Endodermal cell (in vitro differentiated cells): ENCODE measurements at regions not wholly inside any gene's neighbourhood (a gene's known extent, or its start where the extent isn't known, plus 50 kb on each side); places are given as distances from the start of the nearest gene placed in this dataset.
"Not testable (repeated sequence)": the region's sequence is repeated elsewhere in the genome, so short reads cannot be mapped to it uniquely, and the experiment has no call there.

Source experiments
- DNase-seq: peaks from one replicate; pipeline ENCODE4 v3.0.0-alpha.2; 2017
- H3K27ac ChIP-seq: 2 replicates; pipeline ENCODE4 v1.5.1; 2013; ENCODE audit warnings: mild to moderate bottlenecking, low read depth, low read length, moderate library complexity
- H3K27me3 ChIP-seq: 2 replicates; pipeline ENCODE4 v1.6.1; 2013; ENCODE audit warnings: mild to moderate bottlenecking, low read length, moderate library complexity; ENCODE audit not compliant: insufficient read depth, control insufficient read depth, poor library complexity, severe bottlenecking
- H3K36me3 ChIP-seq: 2 replicates; pipeline ENCODE4 v1.7.0; 2013; ENCODE audit warnings: mild to moderate bottlenecking, low read length, moderate library complexity; ENCODE audit not compliant: control insufficient read depth, insufficient read depth
- H3K4me1 ChIP-seq: one replicate; pipeline ENCODE4 v1.7.0; 2013; ENCODE audit warnings: low read length; ENCODE audit not compliant: control insufficient read depth, insufficient read depth
- H3K4me3 ChIP-seq: 2 replicates; pipeline ENCODE4 v1.5.1; 2013; ENCODE audit warnings: mild to moderate bottlenecking, low read length, moderate library complexity
- H3K9ac ChIP-seq: 2 replicates; pipeline ENCODE4 v1.6.1; 2013; ENCODE audit warnings: mild to moderate bottlenecking, low read length, moderate library complexity; ENCODE audit not compliant: poor library complexity, severe bottlenecking; ENCODE audit errors: extremely low read depth
- H3K9me3 ChIP-seq: 2 replicates; pipeline ENCODE4 v1.6.1; 2013; ENCODE audit warnings: mild to moderate bottlenecking, low read length, moderate library complexity; ENCODE audit not compliant: control insufficient read depth
- H3K27ac Mint-ChIP-seq: 2 replicates; pipeline ENCODE4 v1.8.0; 2020; ENCODE audit warnings: mixed read lengths
- H3K27me3 Mint-ChIP-seq: 2 replicates; pipeline ENCODE4 v1.8.0; 2021; ENCODE audit warnings: mild to moderate bottlenecking, mixed read lengths; ENCODE audit not compliant: insufficient read depth
- H3K36me3 Mint-ChIP-seq: 2 replicates; pipeline ENCODE4 v1.8.0; 2020; ENCODE audit warnings: low read depth, mixed read lengths
- H3K4me1 Mint-ChIP-seq: 2 replicates; pipeline ENCODE4 v1.8.0; 2020; ENCODE audit warnings: mixed read lengths
- H3K4me3 Mint-ChIP-seq: 2 replicates; pipeline ENCODE4 v1.8.0; 2020; ENCODE audit warnings: mild to moderate bottlenecking, moderate library complexity, mixed read lengths
- H3K9me3 Mint-ChIP-seq: 2 replicates; pipeline ENCODE4 v1.8.0; 2020; ENCODE audit warnings: mild to moderate bottlenecking, mixed read lengths
- CTCF ChIP-seq: fragments of 200-600 bp; sonication (generic); conservative IDR thresholded peaks from 2 replicates; pipeline ENCODE4 v1.5.0; 2021; ENCODE audit warnings: antibody characterized with exemption, mild to moderate bottlenecking
- WGBS, 2 experiments: methylation state at CpG; one replicate each; pipeline versions ENCODE4 v1.1.5 to v1.1.7; 2013; ENCODE audit warnings: missing lambda C conversion rate in 2 of 2, mixed read lengths in 1 of 2; ENCODE audit not compliant: insufficient coverage in 1 of 2, insufficient read length in 1 of 2; 5-methylcytosine and 5-hydroxymethylcytosine counted together

GRCh38 chr4:184961660-184962059, 56.6 kb upstream of the HELT start:
- H3K27ac Mint-ChIP-seq: no peak overlapping the region
- no peak overlapping the region for H3K9ac ChIP-seq
- H3K4me3 ChIP-seq: no peak overlapping the region
- peaks cover 4% of the 10 kb centered on the region for H3K36me3 Mint-ChIP-seq
- no peak overlapping the region for H3K27ac ChIP-seq
- H3K9me3 Mint-ChIP-seq: peaks cover 10% of the 10 kb centered on the region
- no peaks in the 10 kb centered on the region for H3K27me3 ChIP-seq
- H3K4me1 Mint-ChIP-seq: no peaks in the 10 kb centered on the region
- H3K36me3 ChIP-seq: no peaks in the 10 kb centered on the region
- H3K9me3 ChIP-seq: no peaks in the 10 kb centered on the region
- 75 to 79% methylated on average over 5 to 8 of the region's 8 CpGs for WGBS, 2 experiments
- H3K4me3 Mint-ChIP-seq: no peak overlapping the region
- no peak for TF ChIP-seq CTCF
- peaks cover 3% of the 10 kb centered on the region for H3K27me3 Mint-ChIP-seq
- H3K4me1 ChIP-seq: no peaks in the 10 kb centered on the region
- no peak for DNase-seq

DNA sequence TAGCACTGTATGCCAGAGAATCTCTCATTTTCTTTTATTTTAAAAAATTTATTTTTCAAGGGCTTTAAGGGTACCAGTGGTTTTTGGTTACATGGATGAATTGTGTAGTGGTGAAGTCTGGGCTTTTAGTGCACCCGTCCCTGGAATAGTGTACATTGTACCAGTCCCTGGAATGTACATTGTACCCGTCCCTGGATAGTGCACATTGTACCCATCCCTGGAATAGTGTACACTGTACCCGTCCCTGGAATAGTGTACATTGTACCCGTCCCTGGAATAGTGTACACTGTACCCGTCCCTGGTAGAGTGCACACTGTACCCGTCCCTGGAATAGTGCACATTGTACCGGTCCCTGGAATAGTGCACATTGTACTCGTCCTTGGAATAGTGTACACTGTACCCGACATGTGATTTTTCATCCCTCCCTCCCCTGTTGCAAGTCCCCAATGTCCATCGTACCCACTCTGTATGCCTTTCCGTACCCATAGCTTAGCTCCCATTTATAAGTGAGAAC, 56.1 kb upstream of the HELT start:
- WGBS, 2 experiments: 80 to 87% methylated on average over 3 to 8 of the region's 11 CpGs
- no peak overlapping the region for H3K4me3 ChIP-seq
- TF ChIP-seq CTCF: no peak
- H3K27me3 ChIP-seq: no peaks in the 10 kb centered on the region
- no peak overlapping the region for H3K9ac ChIP-seq
- Mint-ChIP-seq H3K27me3 (peaks cover 3% of the 10 kb centered on the region), H3K27ac (no peak overlapping the region), H3K4me3 (no peak overlapping the region), H3K36me3 (peaks cover 4% of the 10 kb centered on the region), H3K4me1 (no peaks in the 10 kb centered on the region), H3K9me3 (peaks cover 10% of the 10 kb centered on the region)
- DNase-seq: no peak
- H3K27ac ChIP-seq: no peak overlapping the region
- H3K4me1 ChIP-seq: no peaks in the 10 kb centered on the region
- H3K9me3 ChIP-seq: no peaks in the 10 kb centered on the region
- no peaks in the 10 kb centered on the region for H3K36me3 ChIP-seq

- not testable (repeated sequence) for H3K27ac Mint-ChIP-seq, H3K4me3 Mint-ChIP-seq, H3K36me3 Mint-ChIP-seq, DNase-seq, H3K27ac ChIP-seq, H3K4me3 ChIP-seq, H3K9ac ChIP-seq, H3K27me3 ChIP-seq, H3K36me3 ChIP-seq, H3K4me1 ChIP-seq, H3K9me3 ChIP-seq, H3K4me1 Mint-ChIP-seq, H3K27me3 Mint-ChIP-seq
- H3K9me3 Mint-ChIP-seq: peaks cover 25% of the 10 kb centered on the region
- 54 to 76% methylated on average over 4 to 9 of the region's 50 CpGs for WGBS, 2 experiments
Measured at GRCh38 chr4:184965230-184966050, 52.9 kb upstream of the HELT start.

DNA sequence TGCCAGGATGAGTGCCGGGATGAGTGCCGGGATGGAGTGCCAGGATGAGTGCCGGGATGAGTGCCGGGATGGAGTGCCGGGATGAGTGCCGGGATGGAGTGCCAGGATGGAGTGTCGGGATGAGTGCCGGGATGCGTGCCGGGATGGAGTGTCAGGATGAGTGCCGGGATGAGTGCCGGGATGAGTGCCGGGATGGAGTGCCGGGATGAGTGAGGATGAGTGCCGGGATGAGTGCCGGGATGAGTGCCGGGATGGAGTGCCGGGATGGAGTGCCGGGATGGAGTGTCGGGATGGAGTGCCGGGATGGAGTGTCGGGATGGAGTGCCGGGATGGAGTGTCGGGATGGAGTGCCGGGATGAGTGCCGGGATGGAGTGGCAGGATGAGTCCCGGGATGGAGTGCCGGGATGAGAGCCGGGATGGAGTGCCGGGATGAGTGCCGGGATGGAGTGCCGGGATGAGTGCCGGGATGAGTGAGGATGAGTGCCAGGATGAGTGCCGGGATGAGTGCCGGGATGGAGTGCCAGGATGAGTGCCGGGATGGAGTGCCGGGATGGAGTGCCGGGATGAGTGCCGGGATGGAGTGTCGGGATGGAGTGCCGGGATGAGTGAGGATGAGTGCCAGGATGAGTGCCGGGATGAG, 52.1 kb upstream of the HELT start:
- 94 to 97% methylated on average over 7 to 14 of the region's 42 CpGs for WGBS, 2 experiments
- H3K9ac ChIP-seq, H3K9me3 ChIP-seq, H3K27ac ChIP-seq, H3K4me1 ChIP-seq, DNase-seq, H3K27me3 ChIP-seq, H3K4me1 Mint-ChIP-seq, H3K4me3 ChIP-seq, H3K36me3 ChIP-seq, H3K27ac Mint-ChIP-seq, H3K36me3 Mint-ChIP-seq, H3K27me3 Mint-ChIP-seq, H3K4me3 Mint-ChIP-seq: not testable (repeated sequence)
- peaks cover 32% of the 10 kb centered on the region for H3K9me3 Mint-ChIP-seq

GRCh38 chr4:184967699-184968098, 50.6 kb upstream of the HELT start:
- H3K9ac ChIP-seq, H3K27ac ChIP-seq, H3K4me3 ChIP-seq, H3K9me3 ChIP-seq, H3K4me1 Mint-ChIP-seq, H3K27me3 Mint-ChIP-seq, H3K27ac Mint-ChIP-seq, DNase-seq, H3K4me3 Mint-ChIP-seq, H3K27me3 ChIP-seq, H3K36me3 Mint-ChIP-seq, H3K36me3 ChIP-seq, H3K4me1 ChIP-seq: not testable (repeated sequence)
- 97 to 98% methylated on average over 6 to 10 of the region's 15 CpGs for WGBS, 2 experiments
- peaks cover 44% of the 10 kb centered on the region for H3K9me3 Mint-ChIP-seq
